H54 (cell line): ENCODE measurements at regions not wholly inside any gene's neighbourhood (a gene's known extent, or its start where the extent isn't known, plus 50 kb on each side); places are given as distances from the start of the nearest gene placed in this dataset.
"Not testable (repeated sequence)": the region's sequence is repeated elsewhere in the genome, so short reads cannot be mapped to it uniquely, and the experiment has no call there.

ENCODE experiments used
- DNase-seq: peaks from one replicate; pipeline ENCODE4 v3.0.0; 2011; ENCODE audit warnings: low spot score, mixed read lengths; ENCODE audit not compliant: insufficient read length
- FAIRE-seq: peaks from 3 replicates; lab custom pipeline; 2011; peaks lifted over from hg19 to GRCh38; lab: Jason Lieb, UNC
- POLR2A ChIP-seq: IDR thresholded peaks from 2 replicates; pipeline ENCODE4 v1.6.1; 2011; ENCODE audit warnings: low read depth, mild to moderate bottlenecking, low read length

- DNase-seq = no peak
- no peak for FAIRE-seq
- no peak for TF ChIP-seq POLR2A
These were observed 228.4 kb upstream of the RSPO3 start for GRCh38 chr6:126890055-126890454.

DNA sequence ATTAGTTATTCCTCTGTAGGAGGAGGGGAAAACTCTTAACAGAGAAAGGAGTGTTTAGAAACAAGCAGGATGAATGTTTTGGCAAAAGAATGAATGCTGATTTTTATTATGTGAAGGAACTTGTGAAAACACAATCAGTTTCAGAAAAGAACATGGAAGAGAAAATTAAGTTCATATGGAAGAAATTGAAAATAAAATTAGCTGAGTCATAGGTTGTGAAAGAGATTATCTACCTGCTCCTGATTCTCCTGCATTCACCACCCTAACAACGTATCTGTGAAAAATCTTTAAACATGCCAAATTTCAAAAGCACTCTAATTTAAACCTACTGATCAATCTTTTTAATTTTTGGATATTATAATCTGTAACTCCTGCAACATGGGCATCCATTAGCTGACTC lies 227.3 kb upstream of the RSPO3 start:
- TF ChIP-seq POLR2A = no peak
- no peak for FAIRE-seq
- no peak for DNase-seq

- DNase-seq, FAIRE-seq: not testable (repeated sequence)
These were observed 225.6 kb upstream of the RSPO3 start for GRCh38 chr6:126892869-126893268.

DNA sequence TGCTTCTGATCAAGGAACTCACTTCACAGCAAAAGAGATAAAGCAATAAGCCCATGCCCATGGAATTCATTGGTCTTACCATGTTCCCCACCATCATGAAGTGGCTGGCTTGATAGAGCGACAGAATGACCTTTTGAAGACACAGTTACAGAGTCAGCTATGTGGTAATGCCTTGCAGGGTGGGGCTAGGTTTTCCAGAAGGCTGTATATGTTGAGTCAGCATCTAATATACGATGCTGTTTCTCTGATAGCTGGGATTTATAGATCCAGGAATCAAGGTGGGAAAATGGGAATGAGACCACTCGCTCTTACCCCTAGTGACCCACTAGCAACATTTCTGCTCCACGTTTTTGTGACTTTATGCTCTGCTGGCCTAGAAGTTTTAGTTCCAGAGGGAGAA lies 220.7 kb upstream of the RSPO3 start:
- FAIRE-seq (no peak), DNase-seq (no peak)
- TF ChIP-seq POLR2A = no peak

DNA sequence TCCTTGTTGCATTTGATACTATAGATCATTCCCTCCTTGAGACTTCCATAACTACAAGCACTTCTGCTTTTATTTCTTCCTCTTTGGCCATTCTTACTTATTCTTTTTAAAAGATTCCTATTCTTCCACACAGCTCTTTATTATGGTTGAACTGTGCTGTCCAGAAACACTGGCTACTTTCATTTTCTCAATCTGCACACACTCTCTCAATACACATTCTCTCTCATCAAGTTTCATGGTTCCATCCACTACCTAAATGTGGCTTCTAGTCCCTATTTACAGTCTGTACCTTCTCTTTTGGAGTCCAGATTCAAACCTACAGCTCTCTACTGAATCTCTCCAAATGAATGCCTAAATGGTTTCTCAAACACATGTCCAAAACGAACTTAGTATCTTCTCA lies 214.3 kb upstream of the RSPO3 start:
- TF ChIP-seq POLR2A = no peak
- FAIRE-seq (no peak), DNase-seq (no peak)

- DNase-seq (no peak), FAIRE-seq (no peak)
- TF ChIP-seq POLR2A = no peak
These were observed 212.6 kb upstream of the RSPO3 start for GRCh38 chr6:126905917-126906316.

DNA sequence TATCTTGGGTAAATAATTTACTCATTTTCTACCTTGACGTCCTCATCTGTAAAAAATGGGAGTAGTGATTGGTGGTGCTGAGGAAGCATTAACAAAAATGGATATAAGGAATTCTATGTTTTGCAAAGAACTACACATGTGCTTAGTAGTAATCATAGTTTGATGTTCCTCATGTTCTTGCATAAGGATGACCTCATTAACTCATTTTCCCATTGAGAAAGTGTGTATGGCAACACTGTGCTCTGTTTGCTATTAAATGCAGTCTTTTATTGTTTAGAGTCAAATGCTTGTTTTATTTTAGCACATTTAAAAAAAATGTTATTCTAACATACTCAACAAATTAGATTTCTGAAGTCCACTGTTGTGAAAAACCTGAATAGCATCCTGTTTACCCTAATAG lies 211.2 kb upstream of the RSPO3 start:
- FAIRE-seq (no peak), DNase-seq (no peak)
- TF ChIP-seq POLR2A = no peak

GRCh38 chr6:126907996-126908395 lies 210.5 kb upstream of the RSPO3 start:
- TF ChIP-seq POLR2A = no peak
- DNase-seq (no peak), FAIRE-seq (no peak)

DNA sequence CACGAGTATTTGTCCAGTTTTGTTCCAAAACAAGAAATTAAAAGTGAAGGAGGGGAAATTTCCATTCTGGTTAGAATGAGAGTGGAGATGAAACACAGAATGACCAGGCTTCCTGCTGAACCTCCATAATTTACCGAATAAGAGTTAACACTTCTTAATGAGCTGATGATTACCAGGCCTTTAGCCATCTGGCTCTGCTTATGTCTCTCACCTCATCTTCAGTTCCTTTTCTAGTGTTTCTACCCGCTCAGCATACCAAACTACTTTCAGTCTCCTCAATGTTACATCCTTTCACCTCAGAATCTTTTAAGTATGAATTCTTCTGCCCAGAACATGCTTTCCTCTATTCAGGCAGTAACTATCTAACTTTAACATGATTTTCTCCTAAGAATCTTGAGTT lies 209.0 kb upstream of the RSPO3 start:
- TF ChIP-seq POLR2A = no peak
- no peak for DNase-seq
- no peak for FAIRE-seq

- no peak for TF ChIP-seq POLR2A
- DNase-seq (no peak), FAIRE-seq (no peak)
These were observed 204.8 kb upstream of the RSPO3 start for GRCh38 chr6:126913651-126914050.

DNA sequence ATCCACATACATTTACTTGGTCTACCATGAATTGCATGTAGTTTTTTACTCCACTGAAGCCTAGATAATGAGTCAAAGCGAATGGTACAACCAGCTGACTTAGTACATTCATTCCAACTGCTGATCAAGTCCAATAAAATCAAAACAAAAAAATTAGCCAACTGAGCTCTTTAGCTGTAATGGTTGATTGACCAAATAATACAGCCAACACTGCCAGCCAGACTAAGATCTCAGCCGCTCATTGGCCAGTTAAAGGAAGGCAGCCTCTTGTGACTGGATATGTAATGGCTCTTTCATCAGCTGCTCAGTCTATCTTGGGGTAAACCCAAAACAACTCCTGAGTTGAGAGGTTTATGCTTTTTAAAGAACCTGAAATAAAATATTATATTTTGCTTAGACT lies 204.3 kb upstream of the RSPO3 start:
- DNase-seq (no peak), FAIRE-seq (no peak)
- no peak for TF ChIP-seq POLR2A

DNA sequence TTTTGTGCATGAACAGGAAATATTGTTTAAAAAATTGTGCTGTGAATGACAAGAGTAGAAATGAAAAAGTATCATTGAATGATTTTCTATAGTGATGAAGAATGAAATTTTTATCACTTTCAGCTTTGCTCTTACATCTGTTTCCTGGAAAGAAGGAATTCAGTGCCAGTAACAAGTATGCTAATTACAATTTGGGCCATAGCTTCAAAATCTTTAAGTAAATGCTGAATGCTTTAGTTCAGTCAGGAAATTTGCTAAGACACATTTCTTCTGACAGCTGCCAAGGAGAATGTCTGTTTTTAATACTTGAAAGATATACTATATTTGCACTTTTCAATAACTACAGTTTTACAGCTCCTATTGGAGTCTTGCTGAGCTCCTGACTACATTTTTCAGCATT lies 203.7 kb upstream of the RSPO3 start:
- DNase-seq (no peak), FAIRE-seq (no peak)
- TF ChIP-seq POLR2A = no peak

- FAIRE-seq = peak; percentile 70
- no peak for TF ChIP-seq POLR2A
- DNase-seq = no peak
These were observed 198.5 kb upstream of the RSPO3 start for GRCh38 chr6:126919947-126920346.

DNA sequence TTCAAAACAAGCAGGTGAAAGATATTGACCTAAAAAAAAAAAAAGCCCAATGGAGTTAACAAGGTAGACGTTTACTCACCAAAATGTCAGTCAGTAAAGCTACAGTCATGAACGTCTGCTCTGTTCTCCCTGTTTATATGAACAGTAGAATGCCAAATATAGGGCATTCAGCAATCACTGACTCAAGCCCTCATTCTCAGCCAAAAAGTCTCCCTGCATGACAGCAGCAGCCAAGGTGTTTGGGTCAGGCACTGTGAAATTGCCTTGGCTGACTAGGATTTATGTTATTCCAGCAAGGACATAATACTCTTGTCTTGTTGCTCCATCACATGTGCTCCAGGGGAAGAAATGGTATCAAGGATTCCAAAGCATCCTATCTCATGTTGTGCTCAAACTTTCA lies 194.7 kb upstream of the RSPO3 start:
- no peak for TF ChIP-seq POLR2A
- DNase-seq (no peak), FAIRE-seq (no peak)

- FAIRE-seq (no peak), DNase-seq (no peak)
- TF ChIP-seq POLR2A = no peak
These were observed 191.5 kb upstream of the RSPO3 start for GRCh38 chr6:126926926-126927325.

DNA sequence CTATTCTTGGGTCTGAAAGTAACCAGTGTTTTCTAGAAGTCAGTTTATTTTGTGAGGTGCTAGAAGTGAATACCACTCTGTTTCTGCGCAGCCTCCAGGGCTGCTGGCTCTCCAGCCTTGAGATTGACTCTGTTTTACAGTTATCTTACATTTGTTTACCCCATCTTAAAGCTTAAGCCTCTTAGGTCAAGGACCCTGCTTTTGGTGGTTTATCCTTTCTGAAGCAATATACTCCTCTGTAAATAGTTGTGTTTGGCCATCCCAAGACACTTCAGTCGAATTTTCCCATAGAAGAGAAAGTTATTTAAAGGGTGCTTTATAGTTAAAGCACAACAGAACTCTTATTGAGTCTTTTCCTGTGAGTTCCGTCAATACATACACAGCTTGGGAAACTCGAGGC lies 190.6 kb upstream of the RSPO3 start:
- no peak for FAIRE-seq
- TF ChIP-seq POLR2A = no peak
- no peak for DNase-seq
